Panc1 (cell line): ENCODE measurements at regions not wholly inside any gene's neighbourhood (a gene's known extent, or its start where the extent isn't known, plus 50 kb on each side); places are given as distances from the start of the nearest gene placed in this dataset.

ENCODE experiments used
- ATAC-seq: fragments of 200-7000 bp; cut with Tn5 transposase; 2 replicates; pipeline ENCODE4 v1.9.1; 2020; ENCODE audit warnings: mild to moderate bottlenecking, moderate library complexity
- BruUV-seq: library from RNA; stranded (reverse); fragments of 400-500 nt; replicated peaks from 2 replicates; lab custom pipeline; 2021; lab: Mats Ljungman, UMichigan
- CTCF ChIA-PET: fragments of 300-600 bp; sonication (Branson Sonifier 250); formaldehyde crosslinking; loops from one replicate; lab custom pipeline; 2022; ENCODE audit warnings: antibody characterized with exemption; lab: Charles Lee
- POLR2A ChIA-PET: fragments of 300-600 bp; sonication (Branson Sonifier 250); formaldehyde crosslinking; loops from one replicate; lab custom pipeline; 2022; ENCODE audit warnings: antibody characterized with exemption; lab: Charles Lee
- DNase-seq: peaks from one replicate; pipeline ENCODE4 v3.0.0-alpha.2; 2010; ENCODE audit warnings: low read depth, low spot score
- H3K27ac ChIP-seq: 2 replicates; pipeline ENCODE4 v1.5.1; 2011; ENCODE audit warnings: mild to moderate bottlenecking, low read length, inconsistent platforms
- H3K27me3 ChIP-seq: fragments of 200-500 bp; sonication (Bioruptor generic); 2 replicates; pipeline ENCODE4 v1.6.0; 2014; ENCODE audit warnings: low read length, inconsistent platforms; ENCODE audit not compliant: control insufficient read depth, insufficient read depth
- H3K36me3 ChIP-seq: fragments of 200-500 bp; sonication (Bioruptor generic); 2 replicates; pipeline ENCODE4 v1.5.1; 2014; ENCODE audit warnings: inconsistent platforms, mild to moderate bottlenecking, low read length, moderate library complexity; ENCODE audit not compliant: control insufficient read depth, insufficient read depth
- H3K4me1 ChIP-seq: 2 replicates; pipeline ENCODE4 v1.5.1; 2011; ENCODE audit warnings: inconsistent platforms, mild to moderate bottlenecking, low read length, moderate library complexity; ENCODE audit not compliant: control insufficient read depth, insufficient read depth
- H3K4me3 ChIP-seq, 2 experiments: 2 replicates each; pipeline ENCODE4 v1.5.1; 2011 to 2012; ENCODE audit warnings: low read depth in 2 of 2, low read length in 2 of 2, mild to moderate bottlenecking in 2 of 2, inconsistent platforms in 1 of 2, moderate library complexity in 1 of 2
- H3K9me3 ChIP-seq: fragments of 200-500 bp; sonication (Bioruptor generic); 2 replicates; pipeline ENCODE4 v1.5.1; 2014; ENCODE audit warnings: low read depth, mild to moderate bottlenecking, inconsistent platforms, low read length, moderate library complexity; ENCODE audit not compliant: control insufficient read depth, insufficient read depth
- CTCF ChIP-seq: fragments of 450-650 bp; IDR thresholded peaks from 2 replicates; pipeline ENCODE4 v1.5.1; 2017; ENCODE audit warnings: mild to moderate bottlenecking
- POLR2AphosphoS5 ChIP-seq: IDR thresholded peaks from 2 replicates; pipeline ENCODE4 v1.6.1; 2012; ENCODE audit warnings: mild to moderate bottlenecking, low read depth, low read length, moderate library complexity
- SIN3A ChIP-seq: IDR thresholded peaks from 2 replicates; pipeline ENCODE4 v1.6.1; 2012; ENCODE audit warnings: low read depth, mild to moderate bottlenecking, low read length, moderate library complexity, borderline replicate concordance; ENCODE audit not compliant: insufficient read depth
- TCF7L2 ChIP-seq: IDR thresholded peaks from 2 replicates; pipeline ENCODE4 v1.6.1; 2011; ENCODE audit warnings: mild to moderate bottlenecking, low read depth, low read length, inconsistent platforms
- in situ Hi-C: cut with HindIII; loops from 2 replicates; pipeline ENCODE4 v1.10.0; 2016; ENCODE audit warnings: low sequenced_read_pairs, low pct_unique_long_range_greater_than_20kb
- intact Hi-C: fragments of 100-400 bp; cut with micrococcal nuclease; formaldehyde crosslinking; loops from one replicate; pipeline ENCODE4 v1.10.0; 2022; ENCODE audit not compliant: unreplicated experiment
- TF ChIP-seq, protein P1 (sequence below), 2 experiments: IDR thresholded peaks; 2 replicates each; pipeline ENCODE4 v1.6.1; 2011 to 2012; ENCODE audit warnings: low read depth in 2 of 2, control low read depth in 1 of 2, low read length in 1 of 2, mild to moderate bottlenecking in 1 of 2, moderate library complexity in 1 of 2; ENCODE audit not compliant: insufficient read depth in 1 of 2

DNA sequence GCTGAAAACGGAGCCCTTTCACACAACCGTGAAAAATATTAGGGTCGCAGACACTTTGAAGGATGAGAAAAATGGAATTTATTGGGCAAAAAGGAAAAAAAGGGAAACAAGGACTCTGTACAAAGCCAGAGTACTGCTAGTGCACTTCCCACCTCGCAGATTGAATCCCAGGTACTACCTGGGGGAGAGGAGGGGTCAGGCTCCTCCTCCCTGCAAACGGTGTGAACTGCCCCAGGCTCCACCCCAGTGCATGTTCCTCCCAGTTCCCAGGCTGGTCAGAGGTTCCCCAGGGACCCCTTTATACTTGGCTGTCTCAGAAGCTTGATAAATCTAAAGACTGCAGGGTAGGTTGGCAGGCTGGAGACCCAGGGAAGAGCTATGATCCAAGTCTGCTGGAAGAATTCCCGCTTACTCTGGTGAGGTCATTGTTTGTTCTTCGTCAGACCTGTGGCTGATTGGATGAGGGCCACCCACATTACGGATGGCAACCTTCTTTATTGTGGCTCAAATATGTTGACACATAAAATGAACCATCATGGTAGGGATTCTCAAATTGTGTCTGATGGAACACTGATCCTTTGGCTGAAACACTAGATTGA lies 290.4 kb upstream of the POU3F3 start:
- TF ChIP-seq POLR2AphosphoS5 (no peak), TCF7L2 (no peak), SIN3A (no peak), CTCF (no peak)
- TF ChIP-seq, protein P1, sequence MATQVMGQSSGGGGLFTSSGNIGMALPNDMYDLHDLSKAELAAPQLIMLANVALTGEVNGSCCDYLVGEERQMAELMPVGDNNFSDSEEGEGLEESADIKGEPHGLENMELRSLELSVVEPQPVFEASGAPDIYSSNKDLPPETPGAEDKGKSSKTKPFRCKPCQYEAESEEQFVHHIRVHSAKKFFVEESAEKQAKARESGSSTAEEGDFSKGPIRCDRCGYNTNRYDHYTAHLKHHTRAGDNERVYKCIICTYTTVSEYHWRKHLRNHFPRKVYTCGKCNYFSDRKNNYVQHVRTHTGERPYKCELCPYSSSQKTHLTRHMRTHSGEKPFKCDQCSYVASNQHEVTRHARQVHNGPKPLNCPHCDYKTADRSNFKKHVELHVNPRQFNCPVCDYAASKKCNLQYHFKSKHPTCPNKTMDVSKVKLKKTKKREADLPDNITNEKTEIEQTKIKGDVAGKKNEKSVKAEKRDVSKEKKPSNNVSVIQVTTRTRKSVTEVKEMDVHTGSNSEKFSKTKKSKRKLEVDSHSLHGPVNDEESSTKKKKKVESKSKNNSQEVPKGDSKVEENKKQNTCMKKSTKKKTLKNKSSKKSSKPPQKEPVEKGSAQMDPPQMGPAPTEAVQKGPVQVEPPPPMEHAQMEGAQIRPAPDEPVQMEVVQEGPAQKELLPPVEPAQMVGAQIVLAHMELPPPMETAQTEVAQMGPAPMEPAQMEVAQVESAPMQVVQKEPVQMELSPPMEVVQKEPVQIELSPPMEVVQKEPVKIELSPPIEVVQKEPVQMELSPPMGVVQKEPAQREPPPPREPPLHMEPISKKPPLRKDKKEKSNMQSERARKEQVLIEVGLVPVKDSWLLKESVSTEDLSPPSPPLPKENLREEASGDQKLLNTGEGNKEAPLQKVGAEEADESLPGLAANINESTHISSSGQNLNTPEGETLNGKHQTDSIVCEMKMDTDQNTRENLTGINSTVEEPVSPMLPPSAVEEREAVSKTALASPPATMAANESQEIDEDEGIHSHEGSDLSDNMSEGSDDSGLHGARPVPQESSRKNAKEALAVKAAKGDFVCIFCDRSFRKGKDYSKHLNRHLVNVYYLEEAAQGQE (IDR thresholded peaks at IDR 0.05; ENCODE audit: insufficient read depth in 1 of 2, low read depth in 2 of 2, low read length in 1 of 2): no peak
- CTCF ChIA-PET: no interaction called here

GRCh38 chr2:104568247-104568646 lies 285.7 kb upstream of the POU3F3 start:
- CTCF ChIA-PET: no interaction called here

More for the DNA sequence above, 290.4 kb upstream of the POU3F3 start:
- Histone ChIP-seq H3K36me3 (no peaks in the 10 kb centered on the region), H3K4me3 (no peak overlapping the region), H3K27me3 (peaks cover 5% of the 10 kb centered on the region), H3K4me1 (no peaks in the 10 kb centered on the region), H3K27ac (no peak overlapping the region), H3K9me3 (no peaks in the 10 kb centered on the region)
- intact Hi-C loops (no loop called here), in situ Hi-C loops (no loop called here)
- no TSS peak for BruUV-seq
- DNase-seq: no peak
- POLR2A ChIA-PET: no interaction called here
- ATAC-seq: no peak

More at GRCh38 chr2:104568247-104568646, 285.7 kb upstream of the POU3F3 start:
- Histone ChIP-seq H3K27ac (no peak overlapping the region), H3K27me3 (no peaks in the 10 kb centered on the region), H3K9me3 (no peaks in the 10 kb centered on the region), H3K4me1 (no peaks in the 10 kb centered on the region), H3K4me3 (no peak overlapping the region), H3K36me3 (no peaks in the 10 kb centered on the region)
- TF ChIP-seq SIN3A: no peak
- no peak for TF ChIP-seq POLR2AphosphoS5
- TF ChIP-seq TCF7L2: no peak
- TF ChIP-seq CTCF: no peak
- TF ChIP-seq, protein P1 (IDR thresholded peaks at IDR 0.05; ENCODE audit: insufficient read depth in 1 of 2, low read depth in 2 of 2, low read length in 1 of 2): no peak
- ATAC-seq (no peak), DNase-seq (no peak)
- in situ Hi-C loops (no loop called here), intact Hi-C loops (no loop called here)
- BruUV-seq: no TSS peak
- POLR2A ChIA-PET: no interaction called here
